MCF 10A (cell line): ENCODE measurements at regions not wholly inside any gene's neighbourhood (a gene's known extent, or its start where the extent isn't known, plus 50 kb on each side); places are given as distances from the start of the nearest gene placed in this dataset.

Source experiments
- BruUV-seq: library from RNA; stranded (reverse); fragments of 400-500 nt; replicated peaks from 2 replicates; lab custom pipeline; 2021; lab: Mats Ljungman, UMichigan
- CTCF ChIA-PET: fragments of 300-600 bp; sonication (Branson Sonifier 250); formaldehyde crosslinking; extraction: SDS; loops from one replicate; lab custom pipeline; 2021; ENCODE audit warnings: antibody characterized with exemption, inconsistent platforms; lab: Yijun Ruan, JAX
- POLR2A ChIA-PET: fragments of 300-600, 350-650 bp; sonication (Branson Sonifier 250); formaldehyde crosslinking; extraction: SDS; loops from one replicate; lab custom pipeline; 2020; ENCODE audit warnings: antibody characterized with exemption, inconsistent platforms; lab: Yijun Ruan, JAX
- DNase-seq: peaks from one replicate; pipeline ENCODE4 v3.0.0-alpha.2; 2018; ENCODE audit not compliant: unreplicated experiment
- H3K27ac Mint-ChIP-seq: one replicate; pipeline ENCODE4 v1.8.0; 2022; ENCODE audit warnings: mild to moderate bottlenecking, low read depth, mixed read lengths; ENCODE audit not compliant: unreplicated experiment
- H3K27me3 Mint-ChIP-seq: one replicate; pipeline ENCODE4 v1.8.0; 2022; ENCODE audit warnings: mixed read lengths; ENCODE audit not compliant: insufficient read depth, unreplicated experiment
- H3K36me3 Mint-ChIP-seq: one replicate; pipeline ENCODE4 v1.8.0; 2022; ENCODE audit warnings: mild to moderate bottlenecking, moderate library complexity, mixed read lengths; ENCODE audit not compliant: insufficient read depth, unreplicated experiment
- H3K4me1 Mint-ChIP-seq: one replicate; pipeline ENCODE4 v1.8.0; 2022; ENCODE audit warnings: mixed read lengths; ENCODE audit not compliant: insufficient read depth, unreplicated experiment
- H3K4me3 Mint-ChIP-seq: one replicate; pipeline ENCODE4 v1.8.0; 2022; ENCODE audit warnings: mild to moderate bottlenecking, moderate library complexity, mixed read lengths; ENCODE audit not compliant: unreplicated experiment
- H3K9me3 Mint-ChIP-seq: one replicate; pipeline ENCODE4 v1.8.0; 2022; ENCODE audit warnings: mixed read lengths; ENCODE audit not compliant: unreplicated experiment
- intact Hi-C: fragments of 100-400 bp; cut with micrococcal nuclease; formaldehyde crosslinking; loops from 2 replicates; pipeline ENCODE4 v1.14.1; 2022
- TF ChIP-seq, protein P1 (sequence below): fragments of 200-600 bp; IDR thresholded peaks from one replicate; pipeline ENCODE4 v1.8.0; 2022; ENCODE audit warnings: antibody characterized with exemption, mild to moderate bottlenecking; ENCODE audit not compliant: unreplicated experiment

DNA sequence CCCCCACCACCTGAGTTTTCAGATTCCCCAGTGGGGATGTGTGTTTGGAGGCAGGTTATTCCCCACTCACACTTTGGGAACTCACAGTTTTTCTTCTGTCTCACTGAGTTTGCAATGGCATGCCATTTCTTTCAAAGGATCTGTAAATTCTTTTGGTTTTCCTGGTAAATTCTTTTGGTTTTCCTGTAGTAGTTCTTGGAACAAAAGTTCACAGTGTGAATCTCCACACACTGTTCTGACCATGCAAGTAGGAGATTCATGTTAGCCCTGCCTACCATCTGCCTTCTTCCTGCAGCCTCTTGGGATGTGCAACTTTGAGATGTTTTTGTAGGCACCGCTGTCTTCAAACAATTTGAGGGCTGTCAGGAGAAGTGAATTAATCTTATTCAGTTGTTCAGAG, 165.6 kb upstream of the OGFRL1 start:
- ChIA-PET CTCF (interaction anchor here (0.7 kb wide), 1 partner anchor 924 kb away, joined by 3 read pairs; no protein-coding TSS in a partner anchor), POLR2A (no interaction called here)
- H3K27ac Mint-ChIP-seq = no peak overlapping the region
- intact Hi-C loops = no loop called here
- BruUV-seq = no TSS peak
- no peak for DNase-seq
- TF ChIP-seq, protein P1, sequence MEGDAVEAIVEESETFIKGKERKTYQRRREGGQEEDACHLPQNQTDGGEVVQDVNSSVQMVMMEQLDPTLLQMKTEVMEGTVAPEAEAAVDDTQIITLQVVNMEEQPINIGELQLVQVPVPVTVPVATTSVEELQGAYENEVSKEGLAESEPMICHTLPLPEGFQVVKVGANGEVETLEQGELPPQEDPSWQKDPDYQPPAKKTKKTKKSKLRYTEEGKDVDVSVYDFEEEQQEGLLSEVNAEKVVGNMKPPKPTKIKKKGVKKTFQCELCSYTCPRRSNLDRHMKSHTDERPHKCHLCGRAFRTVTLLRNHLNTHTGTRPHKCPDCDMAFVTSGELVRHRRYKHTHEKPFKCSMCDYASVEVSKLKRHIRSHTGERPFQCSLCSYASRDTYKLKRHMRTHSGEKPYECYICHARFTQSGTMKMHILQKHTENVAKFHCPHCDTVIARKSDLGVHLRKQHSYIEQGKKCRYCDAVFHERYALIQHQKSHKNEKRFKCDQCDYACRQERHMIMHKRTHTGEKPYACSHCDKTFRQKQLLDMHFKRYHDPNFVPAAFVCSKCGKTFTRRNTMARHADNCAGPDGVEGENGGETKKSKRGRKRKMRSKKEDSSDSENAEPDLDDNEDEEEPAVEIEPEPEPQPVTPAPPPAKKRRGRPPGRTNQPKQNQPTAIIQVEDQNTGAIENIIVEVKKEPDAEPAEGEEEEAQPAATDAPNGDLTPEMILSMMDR = no peak
- no peaks in the 10 kb centered on the region for H3K36me3 Mint-ChIP-seq
- H3K4me1 Mint-ChIP-seq = no peaks in the 10 kb centered on the region
- peaks cover 49% of the 10 kb centered on the region for H3K27me3 Mint-ChIP-seq
- H3K4me3 Mint-ChIP-seq = no peak overlapping the region
- peaks cover 7% of the 10 kb centered on the region for H3K9me3 Mint-ChIP-seq

DNA sequence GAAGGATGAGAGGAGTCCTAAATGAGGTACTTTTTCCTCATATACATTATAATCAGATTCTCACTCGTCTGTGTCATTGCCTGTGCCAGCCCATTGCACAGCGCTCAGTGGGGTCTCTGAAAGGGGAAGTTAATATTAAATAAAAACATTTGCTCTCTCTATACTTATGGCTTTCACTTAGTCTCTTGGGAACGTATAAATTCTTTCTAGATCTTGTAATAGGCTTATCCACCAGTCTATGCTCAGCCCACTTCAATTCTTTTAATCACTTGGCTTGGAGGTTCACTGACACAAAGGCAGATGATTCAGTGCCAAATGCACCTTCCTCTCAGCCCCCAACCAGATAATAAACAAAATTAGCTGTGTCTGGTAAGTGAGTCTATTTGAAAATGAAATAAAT, 164.3 kb upstream of the OGFRL1 start:
- Mint-ChIP-seq H3K27me3 (peaks cover 36% of the 10 kb centered on the region), H3K27ac (no peak overlapping the region), H3K4me3 (no peak overlapping the region), H3K9me3 (peaks cover 7% of the 10 kb centered on the region), H3K36me3 (no peaks in the 10 kb centered on the region), H3K4me1 (no peaks in the 10 kb centered on the region)
- TF ChIP-seq, protein P1 = no peak
- no peak for DNase-seq
- ChIA-PET POLR2A (no interaction called here), CTCF (interaction anchor here (0.9 kb wide), 1 partner anchor 18 kb away, joined by 3 read pairs; no protein-coding TSS in a partner anchor)
- intact Hi-C loops = no loop called here
- BruUV-seq = no TSS peak

DNA sequence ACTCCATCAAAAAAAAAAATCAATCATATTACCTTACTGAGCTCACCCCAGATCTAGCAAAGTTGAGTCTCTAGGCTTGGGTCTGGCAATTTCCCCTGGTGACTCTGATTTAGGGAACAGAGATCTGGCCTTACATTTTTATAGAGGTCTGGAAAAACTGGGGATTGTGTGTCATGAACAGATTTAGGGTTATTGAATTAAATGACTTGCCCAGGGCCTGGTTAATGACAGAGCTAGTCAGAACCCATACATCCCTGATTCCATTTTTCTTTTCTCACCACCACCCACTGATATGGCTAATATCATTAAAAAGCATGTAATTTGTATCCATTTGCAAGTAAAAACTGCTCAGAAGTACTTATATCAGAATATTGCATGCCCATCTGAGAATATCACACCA, 163.4 kb upstream of the OGFRL1 start:
- peaks cover 27% of the 10 kb centered on the region for H3K27me3 Mint-ChIP-seq
- intact Hi-C loops = no loop called here
- TF ChIP-seq, protein P1 = no peak
- no peak for DNase-seq
- no peaks in the 10 kb centered on the region for H3K36me3 Mint-ChIP-seq
- CTCF ChIA-PET = interaction anchor here (0.5 kb wide), 1 partner anchor 27 kb away, joined by 3 read pairs; no protein-coding TSS in a partner anchor
- BruUV-seq = no TSS peak
- POLR2A ChIA-PET = no interaction called here
- H3K4me3 Mint-ChIP-seq = no peak overlapping the region
- peaks cover 7% of the 10 kb centered on the region for H3K9me3 Mint-ChIP-seq
- no peak overlapping the region for H3K27ac Mint-ChIP-seq
- no peaks in the 10 kb centered on the region for H3K4me1 Mint-ChIP-seq

DNA sequence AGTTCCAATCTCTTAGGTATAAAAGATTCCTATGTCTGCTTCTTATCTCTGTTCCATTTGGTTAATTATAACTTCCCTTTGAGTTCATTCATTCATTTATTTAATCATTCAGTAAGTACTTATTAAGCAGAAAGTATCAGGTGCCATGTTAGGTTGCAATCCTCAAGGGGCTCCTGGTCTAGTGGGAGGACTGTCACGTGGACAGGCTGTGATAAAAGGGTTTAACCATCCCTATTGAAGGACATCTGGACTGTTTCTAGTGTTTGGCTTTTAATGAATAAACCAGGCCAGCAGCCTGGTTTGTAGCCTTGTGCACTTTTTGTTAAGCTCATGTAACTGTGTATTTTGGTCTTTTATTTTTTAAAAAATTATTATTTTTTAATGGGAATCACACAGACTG, 162.1 kb upstream of the OGFRL1 start:
- DNase-seq = no peak
- ChIA-PET CTCF (no interaction called here), POLR2A (no interaction called here)
- Mint-ChIP-seq H3K4me1 (no peaks in the 10 kb centered on the region), H3K9me3 (no peaks in the 10 kb centered on the region), H3K36me3 (no peaks in the 10 kb centered on the region), H3K4me3 (no peak overlapping the region), H3K27ac (no peak overlapping the region), H3K27me3 (peaks cover 14% of the 10 kb centered on the region)
- BruUV-seq = no TSS peak
- intact Hi-C loops = no loop called here
- TF ChIP-seq, protein P1 = no peak
